HT1080 (cell line): ENCODE measurements at regions not wholly inside any gene's neighbourhood (a gene's known extent, or its start where the extent isn't known, plus 50 kb on each side); places are given as distances from the start of the nearest gene placed in this dataset.
"Not testable (repeated sequence)": the region's sequence is repeated elsewhere in the genome, so short reads cannot be mapped to it uniquely, and the experiment has no call there.

Experiments used
- DNase-seq: peaks from one replicate; pipeline ENCODE4 v3.0.0-alpha.2; 2015; ENCODE audit warnings: low read depth

DNA sequence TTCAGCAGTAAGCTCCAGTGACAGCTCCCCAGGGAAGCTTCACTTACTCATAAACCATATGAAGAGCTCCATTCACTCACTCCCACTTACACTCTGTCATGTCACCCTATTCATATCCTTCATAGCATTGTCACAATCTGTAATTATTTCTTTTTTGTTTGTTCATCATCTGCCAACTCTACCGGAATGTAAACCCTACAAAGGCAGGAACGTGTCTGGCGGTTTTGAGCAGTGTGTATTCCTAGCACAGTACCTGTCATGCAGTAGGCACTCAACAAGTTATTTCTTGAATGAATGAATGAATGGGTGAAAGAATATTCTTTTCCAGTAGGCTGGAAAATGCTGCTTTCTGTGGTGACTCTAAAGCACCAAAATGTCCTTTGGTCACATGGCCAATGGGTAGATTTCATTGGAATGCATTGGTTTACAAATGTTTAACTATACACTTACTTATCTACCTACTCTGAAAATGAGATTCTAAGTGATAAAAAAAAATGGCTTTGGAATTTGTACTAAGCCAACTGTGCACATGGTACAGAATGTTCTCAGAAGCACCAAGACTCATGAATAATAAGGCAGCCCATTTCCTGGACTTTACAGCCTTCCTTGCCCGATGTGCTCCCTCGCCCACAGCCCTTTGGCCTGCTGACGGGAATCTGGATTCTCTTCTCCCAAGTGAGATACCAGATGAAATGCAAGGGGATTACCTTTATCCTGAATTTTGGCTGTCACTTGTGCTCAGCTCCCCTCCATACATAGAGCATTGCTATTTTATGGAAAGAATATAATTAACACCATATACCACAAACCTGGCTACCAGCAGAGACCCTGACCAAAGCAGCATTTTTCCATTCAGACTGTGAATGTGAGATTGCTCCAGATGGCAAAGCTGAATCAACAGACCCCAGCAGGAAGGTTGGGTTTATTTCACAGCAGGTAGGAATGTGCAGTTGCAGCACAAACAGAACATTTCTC, 273.3 kb downstream of the ALDH8A1 start:
- no peak for DNase-seq

DNA sequence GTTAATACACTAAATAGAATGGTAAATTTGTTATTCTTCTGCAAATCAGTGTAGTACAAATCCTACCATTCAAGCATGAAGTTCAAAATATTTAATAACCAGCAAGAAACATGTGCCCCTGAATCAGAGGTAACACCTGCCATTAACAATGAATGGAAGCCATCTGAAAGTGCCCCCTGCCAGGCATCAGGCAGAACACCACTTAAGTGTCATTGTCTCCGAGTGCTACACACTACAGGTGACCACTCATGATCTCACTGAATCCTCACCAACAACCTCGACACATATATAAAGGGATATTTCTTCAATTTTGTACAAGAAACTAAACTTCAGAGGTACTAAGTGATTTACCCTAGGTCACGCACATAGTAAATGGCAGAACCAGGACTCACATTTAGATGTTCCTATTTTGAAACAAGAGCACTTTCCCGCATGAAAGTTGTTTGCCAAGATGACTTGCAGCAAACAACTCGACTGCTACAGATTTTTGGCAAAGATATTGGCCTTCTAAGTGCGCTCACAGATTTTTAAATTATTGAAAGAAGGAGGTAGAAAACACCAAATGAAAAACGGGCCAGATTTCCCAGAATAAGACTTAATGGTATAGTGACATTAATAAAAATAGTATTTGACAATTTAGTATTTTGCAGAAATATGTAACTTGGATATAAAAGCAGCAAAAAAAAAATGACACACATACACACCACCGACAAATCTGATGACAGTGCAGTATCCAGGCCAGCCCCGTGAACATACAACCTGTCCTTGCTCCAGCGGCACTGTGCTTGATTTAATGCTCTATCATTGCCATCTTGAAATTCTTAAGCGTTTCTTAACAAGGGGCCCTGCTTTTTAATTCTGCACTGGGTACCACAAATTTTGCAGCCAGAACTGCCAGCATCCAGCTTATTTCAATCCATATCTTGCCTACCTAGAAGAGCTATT, 274.5 kb downstream of the ALDH8A1 start:
- DNase-seq, result no peak

DNA sequence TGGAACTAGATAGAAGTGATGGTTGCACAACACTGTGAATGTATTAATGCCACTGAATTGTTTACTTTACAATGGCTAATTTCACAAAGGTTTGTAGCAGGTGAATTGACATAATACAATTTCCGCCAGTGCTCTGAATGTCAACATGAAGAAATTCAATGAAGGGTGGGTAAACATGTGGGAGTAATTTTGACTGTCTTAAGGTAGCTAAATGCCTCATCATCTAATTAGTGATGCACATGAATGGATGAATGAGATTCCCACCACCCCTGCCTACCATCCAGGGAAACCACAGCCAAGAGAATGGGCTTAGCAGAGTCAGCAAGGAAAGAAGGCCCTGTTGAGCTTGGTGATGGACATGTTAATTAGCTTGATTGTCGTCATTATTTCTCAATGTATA, 275.3 kb downstream of the ALDH8A1 start:
- no peak for DNase-seq

DNA sequence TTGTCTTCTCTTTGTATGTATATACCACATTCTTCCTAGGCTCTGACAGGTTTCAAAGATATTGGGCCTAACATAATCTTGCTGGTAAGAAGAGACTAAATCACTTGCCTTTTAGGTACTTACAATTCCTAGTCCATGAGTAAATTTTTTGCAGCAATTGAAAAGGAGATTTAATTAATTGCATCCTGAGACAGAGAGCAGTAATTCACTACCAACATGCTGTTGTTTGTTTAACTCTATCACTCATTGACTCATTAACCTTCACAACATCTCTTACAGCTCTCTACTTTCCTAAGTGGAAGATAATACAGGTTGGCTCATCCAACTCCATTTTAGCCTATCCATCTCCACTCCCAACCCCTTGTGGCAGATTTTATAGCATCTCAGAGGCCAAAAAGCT, 280.4 kb downstream of the ALDH8A1 start:
- DNase-seq, result no peak

DNA sequence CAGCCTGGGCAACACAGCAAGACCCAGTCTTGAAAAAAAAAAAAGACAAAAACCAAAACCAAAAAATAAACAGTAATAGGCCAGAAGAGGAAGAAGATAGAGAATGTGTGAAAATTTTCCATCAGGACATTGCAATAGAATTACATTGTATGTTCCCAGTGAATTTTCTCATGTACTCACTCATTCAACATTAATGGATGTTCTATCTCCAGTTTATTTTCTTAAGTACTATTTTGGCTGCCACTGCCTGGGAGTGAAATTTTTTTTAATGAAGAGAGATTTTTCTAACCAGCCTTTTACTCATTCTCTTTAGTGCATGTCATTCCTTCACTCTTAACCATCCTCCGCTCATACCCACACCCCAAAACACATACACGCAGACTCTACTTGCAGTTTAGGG, 282.8 kb downstream of the ALDH8A1 start:
- DNase-seq, result no peak

DNA sequence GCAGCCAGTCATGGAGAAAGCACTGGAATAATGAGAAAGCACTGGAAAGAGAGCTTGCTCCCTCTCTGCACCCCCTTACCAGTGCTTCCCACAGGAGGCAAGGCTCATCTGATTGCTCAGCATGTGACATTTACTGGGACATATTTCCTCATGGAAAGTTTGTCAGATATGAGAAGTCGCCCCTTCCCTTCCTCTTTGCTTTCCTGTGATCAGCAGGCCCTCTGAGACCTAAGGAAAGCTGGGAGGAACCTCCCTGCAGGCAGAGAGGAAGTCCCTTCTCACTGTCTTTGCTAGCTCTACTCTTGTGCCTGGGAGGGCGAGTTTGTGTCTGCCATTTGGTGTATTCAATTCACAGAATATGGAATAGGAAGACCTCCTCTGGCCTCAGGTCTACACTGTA, 283.8 kb downstream of the ALDH8A1 start:
- DNase-seq, result no peak

DNA sequence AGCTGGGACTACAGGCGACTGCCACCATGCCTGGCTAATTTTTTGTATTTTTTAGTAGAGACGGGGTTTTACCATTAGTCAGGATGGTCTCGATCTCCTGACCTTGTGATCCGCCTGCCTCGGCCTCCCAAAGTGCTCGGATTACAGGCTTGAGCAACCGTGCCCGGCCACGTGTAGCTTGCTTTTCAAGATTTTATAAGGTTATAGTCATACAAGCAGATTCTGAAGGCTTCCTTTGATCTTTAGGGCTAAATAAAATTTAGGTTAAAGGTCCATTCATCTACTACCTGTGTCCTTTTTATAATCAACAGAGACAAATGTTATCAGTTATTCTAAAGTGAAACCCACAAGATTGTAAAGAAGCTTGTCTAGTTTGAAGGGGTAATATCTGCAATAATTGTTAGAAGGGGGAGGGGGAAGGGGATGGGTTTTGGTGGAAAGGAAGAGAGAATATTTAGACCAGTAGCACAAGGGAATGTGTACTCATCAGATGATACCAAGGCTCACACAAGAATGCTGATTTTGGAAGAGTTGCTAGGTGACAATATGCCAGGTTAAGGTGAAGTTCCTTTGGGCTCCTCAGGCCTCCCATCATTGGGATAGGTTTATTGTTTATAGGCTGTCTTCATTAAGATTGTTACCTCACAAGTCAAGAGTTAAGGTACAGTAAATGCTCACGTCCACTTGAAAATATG, 284.7 kb downstream of the ALDH8A1 start:
- DNase-seq, result no peak

DNA sequence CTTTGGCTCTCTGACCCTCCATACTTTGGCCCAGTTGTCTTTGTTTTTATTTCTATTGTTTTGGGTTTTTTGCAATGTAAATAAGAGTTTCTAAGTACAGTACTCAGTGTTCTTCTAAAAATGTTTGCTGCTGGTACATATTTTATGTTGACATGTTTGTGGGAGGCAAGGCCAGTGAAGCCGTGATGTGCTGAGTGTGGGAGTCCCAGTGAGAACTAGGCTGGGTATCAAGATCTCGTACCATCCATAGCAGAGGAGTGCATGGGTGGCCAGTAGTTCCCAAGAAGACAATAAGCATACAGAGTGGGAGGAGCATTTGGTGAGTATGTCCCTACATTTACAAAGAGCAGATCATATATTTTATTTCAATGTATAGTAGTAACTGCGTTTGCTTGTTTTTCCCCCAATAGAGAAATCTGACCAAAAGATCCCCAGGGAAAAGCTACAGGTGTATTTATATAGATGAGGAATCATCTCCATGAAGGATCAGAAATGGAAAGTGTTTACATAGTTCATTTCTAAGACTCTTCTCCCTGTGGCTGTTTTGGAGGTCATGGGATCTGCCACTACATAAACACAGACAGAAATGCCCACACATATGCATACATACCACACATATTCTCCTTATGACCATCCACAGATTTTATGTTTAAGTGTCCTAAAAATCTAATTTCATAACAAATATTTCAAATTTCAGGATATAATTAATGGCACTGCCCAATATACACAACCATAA, 285.9 kb downstream of the ALDH8A1 start:
- no peak for DNase-seq

DNA sequence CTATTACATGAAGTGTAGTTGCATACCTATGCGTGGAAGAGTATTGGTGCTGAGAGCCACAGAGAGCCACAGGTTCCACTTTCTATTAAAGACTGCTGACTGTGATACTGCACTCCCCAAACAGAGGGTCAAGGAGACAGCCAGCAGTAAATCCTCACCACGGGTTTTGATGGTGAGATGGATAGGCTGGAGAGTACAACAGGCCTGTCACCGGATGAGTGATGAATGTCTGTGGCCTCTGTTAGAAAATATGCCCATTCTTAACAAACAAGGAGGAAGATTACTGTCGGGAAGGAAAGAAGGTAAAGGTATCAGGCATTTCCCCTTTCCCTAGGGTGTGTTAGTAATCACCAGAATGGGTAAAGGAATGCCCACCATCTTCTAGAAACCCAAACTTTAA, 286.5 kb downstream of the ALDH8A1 start:
- no peak for DNase-seq

DNA sequence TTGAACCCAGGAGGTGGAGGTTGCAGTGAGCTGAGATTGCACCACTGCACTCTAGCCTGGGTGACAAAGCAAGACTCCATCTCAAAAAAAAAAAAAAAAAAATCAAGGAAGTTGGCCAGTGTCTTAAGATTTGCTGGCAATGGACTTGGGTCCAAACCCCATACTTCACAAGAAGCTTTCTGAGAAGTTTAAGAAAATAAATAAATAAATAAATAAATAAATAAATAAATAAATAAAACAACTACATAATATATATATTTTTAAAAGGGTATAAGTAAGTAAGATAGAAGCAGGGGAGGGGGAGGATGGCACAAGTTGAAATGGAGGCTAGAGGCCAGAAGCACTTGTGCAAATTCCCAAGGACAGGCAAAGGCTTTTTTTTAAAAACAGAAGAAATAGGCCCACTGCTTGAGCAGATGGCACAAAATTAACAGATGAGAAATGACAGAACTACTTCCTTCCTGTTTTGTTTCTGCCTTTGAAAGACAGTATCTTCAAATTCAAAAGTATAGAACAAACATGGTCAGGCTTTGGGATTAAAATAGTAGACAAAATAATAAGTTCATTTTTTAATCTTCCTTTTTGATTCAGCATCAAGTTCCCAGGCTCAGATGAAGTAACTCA, 287.7 kb downstream of the ALDH8A1 start:
- no peak for DNase-seq

DNA sequence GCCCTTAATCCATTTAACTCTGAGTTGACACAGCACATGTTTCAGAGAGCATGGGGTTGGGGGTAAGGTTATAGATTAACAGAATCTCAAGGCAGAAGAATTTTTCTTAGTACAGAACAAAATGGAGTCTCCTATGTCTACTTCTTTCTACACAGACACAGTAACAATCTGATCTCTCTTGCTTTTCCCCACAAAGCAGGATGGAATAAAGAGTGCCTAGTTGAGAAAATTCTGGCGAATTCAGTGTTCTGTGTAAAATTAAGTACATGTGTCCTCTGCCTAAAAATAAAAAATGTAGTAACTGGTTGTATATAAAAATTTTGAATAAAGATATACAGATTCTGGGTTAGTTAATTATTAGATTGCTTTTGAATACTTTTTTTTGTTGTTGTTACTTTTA, 290.0 kb downstream of the ALDH8A1 start:
- not testable (repeated sequence) for DNase-seq

DNA sequence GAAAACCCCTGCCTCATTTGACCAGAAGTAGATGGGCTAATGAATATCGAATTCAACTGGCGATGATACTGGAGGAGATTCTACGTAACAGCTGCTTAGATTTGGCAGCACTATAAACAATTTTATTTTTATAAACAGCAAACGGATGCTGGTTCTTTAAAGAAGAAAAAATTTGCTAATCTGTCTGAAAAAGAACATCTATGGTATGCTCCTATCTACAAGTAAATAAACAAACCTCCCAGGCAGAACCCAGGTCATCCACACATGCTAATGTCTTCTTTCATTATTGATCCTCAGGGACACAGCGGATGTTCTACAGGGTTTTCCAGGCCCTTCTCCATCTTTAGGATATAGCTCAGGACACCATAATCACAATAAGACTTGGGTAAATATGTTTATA, 291.3 kb downstream of the ALDH8A1 start:
- DNase-seq, result no peak

DNA sequence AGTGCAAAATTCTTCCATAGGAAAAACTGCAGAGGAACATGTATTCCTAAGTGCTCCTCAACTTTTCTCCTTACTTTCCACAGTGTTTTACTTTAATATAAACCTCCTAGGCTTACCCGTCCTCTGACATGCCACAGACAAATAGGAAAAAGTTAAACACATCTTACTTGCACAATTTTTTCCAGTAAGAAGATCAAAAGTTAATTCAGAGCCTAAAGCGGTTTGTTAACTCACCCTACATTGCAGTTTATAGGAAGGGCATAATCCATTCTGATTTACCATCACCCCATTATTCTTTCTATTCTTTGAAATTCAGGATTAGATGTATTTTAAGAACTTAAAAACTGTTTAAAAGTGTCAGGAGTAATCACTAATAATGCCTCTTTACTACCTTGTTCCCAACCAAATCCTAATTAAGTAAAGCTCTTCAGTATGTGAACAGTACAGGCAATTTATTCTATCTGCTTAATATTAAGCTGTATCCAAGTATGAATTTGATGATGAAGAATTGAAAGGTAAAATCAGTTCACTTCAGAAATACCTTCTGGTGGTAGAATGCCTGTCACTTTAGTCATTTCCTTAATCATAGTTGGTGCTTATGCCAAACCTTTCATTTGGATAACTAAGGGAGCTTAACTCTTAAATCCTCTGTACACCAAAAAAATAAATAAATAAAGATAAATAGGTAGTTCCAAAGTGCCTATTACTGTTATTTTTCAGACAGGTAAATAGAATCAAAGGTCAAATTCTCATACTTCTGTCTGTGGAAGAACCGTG, 292.0 kb downstream of the ALDH8A1 start:
- peak; percentile 25 for DNase-seq

DNA sequence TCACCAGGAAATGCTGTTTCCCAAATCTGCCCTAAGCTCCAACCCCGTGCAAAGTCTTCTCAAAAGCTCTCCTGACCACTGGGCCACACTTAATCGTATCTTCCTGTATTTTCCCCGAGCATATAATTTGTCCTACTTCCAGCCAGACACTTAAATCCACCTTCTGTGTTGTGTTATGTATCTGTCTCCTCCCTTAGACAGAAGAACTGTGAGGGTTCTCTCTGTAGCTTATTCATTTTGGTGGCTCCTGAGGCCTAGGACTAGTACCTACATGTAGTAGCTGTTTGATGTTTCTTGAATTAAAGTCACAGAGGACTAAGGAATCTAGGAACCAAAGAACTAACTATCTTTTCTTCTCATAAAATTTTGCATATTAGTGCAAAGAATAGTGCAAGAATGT, 292.6 kb downstream of the ALDH8A1 start:
- no peak for DNase-seq

DNA sequence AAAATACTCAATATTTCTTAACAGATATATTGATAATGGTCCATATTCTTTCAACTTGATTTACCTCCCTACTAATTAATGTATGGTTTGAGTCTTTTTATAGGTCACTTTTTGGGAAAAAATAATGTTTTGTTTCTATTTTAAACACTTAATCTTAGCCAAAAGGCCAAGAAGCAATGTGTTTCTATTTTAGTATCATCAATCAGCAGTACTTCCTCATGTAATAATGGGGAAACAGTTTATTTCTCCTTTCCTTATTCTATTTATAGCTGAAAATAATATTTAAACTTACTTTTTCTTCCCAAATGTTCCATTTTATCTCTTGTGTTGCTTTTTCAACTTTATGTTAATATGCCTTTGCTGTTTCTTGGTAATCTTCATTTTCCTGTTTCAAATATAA, 295.1 kb downstream of the ALDH8A1 start:
- no peak for DNase-seq

DNA sequence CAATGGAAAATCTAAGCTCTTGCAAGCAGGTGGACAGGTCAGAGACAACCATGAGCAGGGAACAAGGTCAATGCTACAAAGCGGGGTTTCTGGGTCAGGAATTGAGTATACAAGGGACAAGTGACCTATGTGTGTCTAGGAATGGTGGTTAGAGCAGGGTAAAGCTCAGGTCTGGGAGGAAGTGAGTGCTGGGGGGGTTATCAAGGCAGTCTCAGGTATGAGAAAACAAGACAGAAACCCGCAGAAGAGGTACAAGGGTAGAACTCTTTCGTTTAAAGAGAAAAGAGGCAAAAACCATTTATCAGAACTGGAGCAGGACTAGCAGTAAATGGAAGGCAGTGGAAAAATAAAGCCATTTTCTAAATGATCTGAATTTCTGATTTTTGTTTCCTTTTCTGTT, 298.4 kb downstream of the ALDH8A1 start:
- no peak for DNase-seq

DNA sequence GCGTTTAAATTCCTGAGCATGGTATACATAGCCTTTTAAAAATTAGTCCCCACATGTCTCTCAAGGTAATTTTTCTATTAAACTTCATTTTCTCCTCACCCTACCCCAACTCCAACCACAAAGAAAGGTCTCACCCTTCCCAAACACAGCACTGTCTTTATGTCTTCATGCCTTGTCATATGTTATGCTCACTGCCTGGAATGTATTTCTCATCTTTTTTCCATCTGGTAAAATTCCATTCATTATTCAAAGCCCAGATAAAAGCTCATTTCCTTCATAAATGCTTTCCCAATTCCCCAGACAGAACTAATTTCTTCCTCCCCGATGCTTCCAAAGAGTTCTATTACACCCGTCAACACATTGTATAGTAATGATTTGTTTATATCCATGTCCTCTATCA, 302.0 kb downstream of the ALDH8A1 start:
- DNase-seq, result no peak

DNA sequence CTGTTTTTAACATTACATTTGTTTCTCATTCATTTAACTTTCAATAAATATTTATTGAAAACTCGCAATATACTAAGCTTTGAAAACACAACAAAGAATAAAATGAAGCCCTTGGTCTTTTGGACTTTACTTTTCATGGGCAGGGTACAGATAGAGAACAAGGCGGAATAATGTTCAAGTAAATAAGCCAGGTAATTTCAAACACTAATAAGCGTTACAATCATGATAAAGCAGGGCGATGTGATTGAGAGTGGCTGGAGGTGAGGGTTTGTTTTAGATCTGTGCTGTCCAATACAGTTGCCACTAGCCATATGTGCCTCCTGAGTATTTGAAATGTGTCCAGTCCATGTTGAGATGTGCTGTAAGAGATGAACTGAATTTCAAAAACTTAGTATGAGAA, 307.1 kb downstream of the ALDH8A1 start:
- DNase-seq, result no peak

DNA sequence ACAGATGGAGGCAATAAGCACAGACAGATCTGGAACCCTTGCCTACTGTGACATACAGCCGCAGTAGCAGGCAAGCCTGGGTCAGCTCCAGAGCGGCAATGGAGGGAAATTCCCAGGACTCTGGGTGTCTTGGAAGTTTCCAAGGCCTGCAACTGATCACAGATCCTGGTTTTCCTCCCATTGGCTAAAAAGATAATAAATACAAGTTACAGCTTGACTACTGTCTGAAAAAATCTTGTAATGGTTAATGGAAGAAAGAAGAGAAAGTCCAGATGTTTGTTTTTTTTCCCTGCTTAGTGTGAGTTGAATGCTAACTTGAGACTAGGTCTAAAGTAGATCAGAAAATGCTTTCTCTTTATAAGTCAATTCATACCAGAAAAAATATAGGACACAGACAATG, 307.6 kb downstream of the ALDH8A1 start:
- DNase-seq, result no peak

DNA sequence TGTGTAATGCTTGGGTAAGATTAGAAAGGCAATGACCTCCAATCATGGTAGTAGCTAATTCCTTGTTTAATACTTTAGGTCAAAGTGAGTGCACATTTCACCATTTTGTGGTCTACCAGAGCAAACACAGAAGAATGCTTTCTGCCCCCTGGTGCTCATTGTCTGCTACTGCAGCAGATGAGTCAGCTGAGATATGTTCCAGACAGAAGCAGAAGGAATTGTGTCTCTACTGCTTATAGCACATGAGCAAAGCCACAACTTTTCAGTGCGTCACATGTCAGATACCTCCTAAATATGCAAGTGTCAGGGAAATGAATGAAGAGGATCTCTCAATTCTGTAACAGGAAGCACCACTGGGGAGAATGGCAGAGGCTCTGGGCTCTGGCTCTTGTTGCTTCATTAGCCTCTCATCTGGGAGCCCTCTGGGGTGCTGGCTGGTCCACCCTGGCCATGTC, 308.9 kb downstream of the ALDH8A1 start:
- peak; percentile 87 for DNase-seq
